OCI-LY3 (cell line): ENCODE measurements at regions not wholly inside any gene's neighbourhood (a gene's known extent, or its start where the extent isn't known, plus 50 kb on each side); places are given as distances from the start of the nearest gene placed in this dataset.

ENCODE experiments used
- CTCF ChIP-seq: fragments of 200-600, 300-600 bp; sonication (generic); IDR thresholded peaks from 2 replicates; pipeline ENCODE4 v1.5.1; 2014; ENCODE audit warnings: antibody characterized with exemption, low read length, low read depth
- EZH2phosphoT487 ChIP-seq: fragments of 200-600 bp; shearing (Covaris generic); IDR thresholded peaks from 2 replicates; pipeline ENCODE4 v1.6.1; 2018; ENCODE audit warnings: antibody characterized with exemption, mixed run types, low read depth

DNA sequence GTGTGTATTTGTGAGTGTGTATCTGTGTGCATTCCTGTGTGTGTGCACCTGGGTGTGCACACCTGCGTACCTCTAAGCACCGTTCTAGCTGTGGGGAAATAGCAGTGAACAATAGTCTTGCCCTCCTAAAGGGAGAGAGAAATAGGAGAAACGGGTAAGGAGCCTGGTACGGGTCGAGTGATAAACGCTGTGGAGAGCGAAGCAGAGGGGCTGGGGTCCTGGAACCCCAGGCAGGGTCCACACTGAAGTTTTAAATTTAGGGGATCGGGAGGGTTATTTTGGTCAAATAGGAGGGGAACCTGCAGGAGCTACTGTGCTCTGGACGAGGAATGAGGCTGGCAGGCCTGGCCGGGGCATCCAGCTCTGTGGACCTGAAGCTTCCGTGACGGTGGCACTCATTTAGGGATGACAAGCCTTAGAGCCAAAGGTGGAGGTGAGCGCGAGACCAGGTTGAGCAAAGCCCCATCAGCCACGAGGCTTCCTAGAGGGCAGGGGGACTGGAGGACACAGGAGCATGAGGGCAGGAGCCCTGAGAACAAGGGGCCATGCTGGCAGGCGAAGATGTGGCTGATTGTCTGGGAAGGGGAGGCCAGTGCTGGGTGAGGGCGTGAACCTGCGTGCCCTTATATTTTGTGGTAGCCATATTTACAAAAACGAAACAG is 188.0 kb downstream of the RTP5 start:
- no peak for TF ChIP-seq CTCF
- TF ChIP-seq EZH2phosphoT487: no peak
